M059J (cell line): ENCODE measurements at regions not wholly inside any gene's neighbourhood (a gene's known extent, or its start where the extent isn't known, plus 50 kb on each side); places are given as distances from the start of the nearest gene placed in this dataset.

Source experiments
- DNase-seq: peaks from one replicate; pipeline ENCODE4 v3.0.0-alpha.2; 2012; ENCODE audit warnings: low read depth

DNA sequence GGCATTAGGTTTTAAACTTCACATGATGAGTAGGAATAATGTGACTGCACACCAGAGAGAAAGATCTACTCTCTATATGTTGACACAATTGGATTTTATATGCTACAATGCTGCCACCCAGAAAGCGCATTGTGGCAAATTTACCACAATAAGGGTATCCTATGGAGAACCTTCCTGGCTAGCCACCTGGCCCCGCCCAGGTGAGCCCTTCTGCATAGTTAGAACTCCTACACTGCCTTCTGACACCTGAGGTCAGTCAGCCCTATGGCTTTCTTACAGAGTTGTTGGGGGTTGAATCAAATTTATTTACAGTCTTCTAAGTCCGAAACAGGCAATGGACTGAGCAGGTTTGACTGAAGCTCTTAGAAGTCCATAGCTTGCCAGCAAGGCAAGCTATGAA is 153.8 kb upstream of the S100G start:
- DNase-seq, result no peak

DNA sequence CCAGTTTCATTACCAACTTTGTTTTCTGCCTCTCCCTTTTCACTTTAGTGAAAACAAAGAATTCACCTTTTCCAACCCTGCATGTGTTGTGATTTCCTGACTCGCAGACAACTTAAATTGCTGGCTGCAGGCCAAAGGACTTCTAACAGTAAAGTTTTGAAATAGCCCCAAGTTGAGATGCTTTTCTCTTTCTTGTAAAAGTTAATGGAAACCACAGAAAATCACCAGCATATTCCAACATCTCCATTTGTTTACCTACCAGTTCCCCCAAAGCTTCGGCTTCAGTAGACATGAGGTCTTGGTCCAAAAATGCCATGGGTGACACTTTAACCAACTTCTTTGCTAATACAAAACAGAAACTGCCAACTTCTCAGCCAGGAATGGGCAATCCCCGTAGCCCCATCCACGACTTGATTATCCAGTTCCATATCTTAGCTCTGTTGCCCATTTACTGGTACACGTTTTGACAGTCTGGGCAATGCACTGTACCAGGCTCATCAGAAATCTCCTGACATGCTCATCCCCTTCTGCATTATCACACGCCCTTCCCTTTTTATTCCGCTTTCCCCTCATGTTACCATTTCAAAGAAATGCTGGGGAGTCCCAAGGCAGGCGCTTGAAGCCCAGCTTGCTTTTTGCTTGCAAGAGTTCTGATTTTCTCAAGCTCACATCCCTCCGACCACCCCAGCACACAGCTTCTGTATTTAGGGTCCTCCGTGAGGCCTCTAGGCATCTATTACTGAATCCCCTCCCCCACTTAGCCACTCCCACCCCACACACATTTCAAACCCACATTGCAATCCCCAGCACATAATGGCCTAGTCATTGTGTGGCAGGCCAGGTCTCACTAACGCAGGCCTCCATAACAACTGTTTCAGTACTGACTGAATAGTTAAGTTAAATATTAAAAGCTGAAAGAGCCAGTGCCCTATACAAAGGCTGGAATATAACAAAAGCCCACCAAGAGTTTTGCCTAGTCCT is 137.9 kb upstream of the S100G start:
- peak; percentile 64 for DNase-seq

DNA sequence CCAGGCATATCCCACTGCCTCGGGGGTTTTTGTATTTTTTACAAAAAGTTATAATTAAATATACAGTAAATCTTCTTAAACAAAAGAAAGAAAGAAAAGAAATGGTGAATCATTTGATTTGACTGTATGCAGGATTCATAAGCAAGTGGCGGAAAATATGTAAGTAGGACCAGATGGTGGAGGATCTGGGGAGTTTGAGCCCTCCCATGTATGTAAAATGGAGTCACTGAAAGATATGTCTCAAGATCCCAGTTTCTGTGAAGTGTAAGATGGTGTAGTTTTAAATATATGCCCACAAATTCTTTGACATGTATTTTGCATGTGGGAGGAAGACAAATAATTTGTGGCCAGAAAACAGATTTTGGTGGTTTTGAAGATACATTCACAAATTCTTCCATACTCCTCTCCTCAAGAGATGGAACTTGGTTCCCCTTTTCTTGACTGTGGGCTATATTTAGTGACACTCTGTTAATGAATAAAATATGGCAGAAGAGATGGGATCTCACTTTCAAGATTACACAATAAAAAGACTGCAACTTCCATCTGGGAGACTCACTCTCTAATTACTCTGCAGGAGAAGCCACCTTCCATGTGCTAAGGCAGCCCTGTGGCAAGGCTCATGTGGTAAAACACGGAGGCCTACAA is 133.6 kb upstream of the S100G start:
- no peak for DNase-seq

DNA sequence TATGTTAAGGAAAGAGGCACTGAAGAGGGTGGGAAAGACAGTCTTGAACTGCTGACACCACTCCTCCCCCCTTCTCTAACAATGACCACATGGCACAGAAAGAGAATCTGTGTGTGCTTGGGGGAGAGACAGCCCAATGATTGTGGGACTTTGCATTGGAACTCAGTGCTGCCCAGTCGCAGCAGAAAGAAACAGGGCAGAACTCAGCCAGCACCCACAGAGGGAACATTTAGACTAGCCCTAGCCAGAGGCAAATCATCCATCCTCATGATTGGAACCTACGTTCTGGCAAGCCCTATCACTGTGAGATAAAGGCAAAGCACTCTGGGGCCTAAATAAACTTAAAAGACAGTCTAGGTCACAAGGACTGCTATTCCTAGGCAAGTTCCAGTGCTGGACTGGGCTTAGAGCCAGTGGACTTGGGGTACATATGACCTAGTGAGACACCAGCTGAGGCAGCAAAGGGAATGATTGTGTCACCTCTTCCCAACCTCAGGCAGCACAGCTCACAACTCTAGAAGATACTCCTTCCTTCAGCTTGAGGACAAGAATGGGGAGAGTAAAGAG is 132.8 kb upstream of the S100G start:
- peak; percentile 2 for DNase-seq

DNA sequence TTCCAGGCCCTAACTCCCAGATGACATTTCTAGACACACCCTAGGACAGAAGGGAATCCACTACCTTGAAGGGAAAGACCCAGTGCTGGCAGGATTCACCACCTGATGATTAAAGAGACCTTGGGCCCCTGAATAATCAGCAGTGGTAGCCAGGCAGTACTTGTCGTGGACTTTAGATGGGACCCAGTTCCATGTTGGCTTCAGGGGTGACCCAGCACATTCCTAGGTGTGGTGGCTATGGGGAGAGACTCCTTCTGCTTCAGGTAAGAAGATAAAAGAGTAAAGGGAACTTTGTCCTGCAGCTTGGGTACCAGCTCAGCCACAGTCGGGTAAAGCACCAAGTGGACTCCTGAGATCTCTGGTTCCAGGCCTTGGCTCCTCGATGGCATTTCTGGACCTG is 131.8 kb upstream of the S100G start:
- DNase-seq, result no peak

DNA sequence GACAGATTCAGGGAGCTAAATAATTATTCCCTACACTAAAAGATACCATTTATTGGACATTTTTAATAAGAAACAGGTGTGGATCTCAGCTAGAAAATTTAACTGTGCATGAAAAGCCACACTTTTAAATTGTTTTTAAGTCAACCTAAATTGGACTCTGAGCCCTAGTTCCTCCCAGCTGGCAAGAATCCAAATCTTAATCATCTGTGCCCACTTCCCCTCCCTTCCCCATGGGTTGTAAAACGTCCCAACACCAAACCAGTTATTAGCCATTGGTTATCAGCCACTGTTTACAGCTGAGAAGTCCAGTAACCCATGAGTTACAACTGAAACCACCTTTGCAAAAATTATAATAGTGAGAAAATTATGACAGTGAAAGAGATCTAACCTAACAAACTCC is 125.6 kb upstream of the S100G start:
- no peak for DNase-seq

DNA sequence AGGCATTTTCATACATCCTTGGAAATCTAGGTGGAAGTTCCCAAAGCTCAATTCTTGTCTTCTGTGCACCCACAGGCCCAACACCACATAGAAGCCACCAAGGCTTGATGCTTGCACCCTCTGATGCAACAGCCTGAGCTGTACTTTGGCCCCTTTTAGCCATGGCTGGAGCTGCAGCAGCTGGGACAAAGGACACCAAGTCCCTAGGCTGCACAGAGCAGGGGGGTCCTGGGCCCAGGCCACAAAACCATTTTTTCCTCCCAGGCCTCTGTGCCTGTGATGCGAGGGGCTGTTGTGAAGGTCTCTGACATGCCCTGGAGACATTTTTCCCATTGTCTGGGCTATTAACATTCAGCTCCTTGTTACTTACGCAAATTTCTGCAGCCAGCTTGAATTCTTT is 124.0 kb upstream of the S100G start:
- no peak for DNase-seq

DNA sequence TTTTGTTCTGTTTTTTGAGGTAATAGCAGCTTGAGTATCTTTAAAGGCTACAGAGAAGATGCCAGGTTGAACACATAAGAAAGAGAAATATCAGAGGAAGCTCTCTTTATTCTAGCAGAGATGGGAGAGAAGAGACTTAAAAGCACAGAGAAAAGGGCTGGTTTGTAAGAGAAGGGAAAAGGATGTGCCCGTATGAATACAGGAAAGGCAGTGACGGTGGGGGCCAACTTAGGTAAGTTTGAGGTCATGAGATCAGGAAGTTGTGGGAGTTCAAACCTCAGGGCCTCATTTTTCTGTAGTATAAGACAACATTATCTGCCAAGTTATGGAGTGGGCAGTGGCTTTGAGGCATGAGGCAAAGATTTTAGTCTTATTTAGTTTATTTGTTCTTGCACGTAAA is 121.3 kb upstream of the S100G start:
- DNase-seq, result no peak
